WTC11 (cell line): ENCODE measurements at regions not wholly inside any gene's neighbourhood (a gene's known extent, or its start where the extent isn't known, plus 50 kb on each side); places are given as distances from the start of the nearest gene placed in this dataset.

Experiments used
- ATAC-seq: fragments of 200-7000 bp; cut with Tn5 transposase; 2 replicates; pipeline ENCODE4 v1.10.0; 2021; ENCODE audit warnings: mild to moderate bottlenecking, moderate library complexity
- CTCF ChIA-PET: fragments of 300-600 bp; sonication (Branson Sonifier 250); formaldehyde crosslinking; loops from one replicate; lab custom pipeline; 2021; ENCODE audit warnings: antibody characterized with exemption; lab: Charles Lee
- POLR2A ChIA-PET: fragments of 350-600 bp; sonication (Branson Sonifier 250); formaldehyde crosslinking; loops from one replicate; lab custom pipeline; 2021; ENCODE audit warnings: antibody characterized with exemption; lab: Charles Lee
- DNase-seq: peaks from one replicate; pipeline ENCODE4 v3.0.0; 2021; ENCODE audit warnings: low spot score
- H3K27ac Mint-ChIP-seq: 2 replicates; pipeline ENCODE4 v1.8.0; 2021; ENCODE audit warnings: mixed read lengths
- H3K27me3 Mint-ChIP-seq: 2 replicates; pipeline ENCODE4 v1.8.0; 2021; ENCODE audit warnings: low read depth, mild to moderate bottlenecking, moderate library complexity, mixed read lengths
- H3K36me3 Mint-ChIP-seq: 2 replicates; pipeline ENCODE4 v1.8.0; 2021; ENCODE audit warnings: mixed read lengths
- H3K4me1 Mint-ChIP-seq: 2 replicates; pipeline ENCODE4 v1.8.0; 2022; ENCODE audit warnings: mixed read lengths
- H3K4me3 Mint-ChIP-seq: 2 replicates; pipeline ENCODE4 v1.8.0; 2021; ENCODE audit warnings: mild to moderate bottlenecking, moderate library complexity, mixed read lengths
- H3K9me3 Mint-ChIP-seq: 2 replicates; pipeline ENCODE4 v1.8.0; 2021; ENCODE audit warnings: mixed read lengths
- ATF2 ChIP-seq: sonication (generic); formaldehyde crosslinking; IDR thresholded peaks from 2 replicates; pipeline ENCODE4 v1.8.1; 2022; ENCODE audit warnings: low read depth, missing genetic modification reagents, borderline replicate concordance
- ATF3 ChIP-seq: sonication (generic); formaldehyde crosslinking; conservative IDR thresholded peaks from 2 replicates; pipeline ENCODE4 v1.8.1; 2022; ENCODE audit warnings: mild to moderate bottlenecking, missing genetic modification reagents
- CDX4 ChIP-seq: fragments of 250-450 bp; sonication (Bioruptor Pico); IDR thresholded peaks from 2 replicates; pipeline ENCODE4 v1.9.0; 2021; ENCODE audit warnings: moderate library complexity, mild to moderate bottlenecking, inconsistent platforms, borderline replicate concordance
- CREM ChIP-seq: sonication (generic); formaldehyde crosslinking; IDR thresholded peaks from 2 replicates; pipeline ENCODE4 v1.8.1; 2022; ENCODE audit warnings: mild to moderate bottlenecking, missing genetic modification reagents, moderate library complexity
- E2F5 ChIP-seq: sonication (generic); formaldehyde crosslinking; IDR thresholded peaks from 2 replicates; pipeline ENCODE4 v1.8.1; 2022; ENCODE audit warnings: mild to moderate bottlenecking, moderate library complexity, missing genetic modification reagents
- ESRRA ChIP-seq: sonication (generic); formaldehyde crosslinking; IDR thresholded peaks from 2 replicates; pipeline ENCODE4 v1.8.1; 2022; ENCODE audit warnings: mild to moderate bottlenecking, missing genetic modification reagents, borderline replicate concordance
- FOXJ3 ChIP-seq: sonication (generic); formaldehyde crosslinking; IDR thresholded peaks from 2 replicates; pipeline ENCODE4 v1.9.0; 2021; ENCODE audit warnings: missing genetic modification reagents, mild to moderate bottlenecking, borderline replicate concordance
- FOXK1 ChIP-seq: sonication (generic); formaldehyde crosslinking; IDR thresholded peaks from 2 replicates; pipeline ENCODE4 v1.8.0; 2022; ENCODE audit warnings: mild to moderate bottlenecking, moderate library complexity, missing genetic modification reagents
- GRHL2 ChIP-seq: fragments of 250-450 bp; sonication (Bioruptor Pico); IDR thresholded peaks from 2 replicates; pipeline ENCODE4 v1.8.0; 2022; ENCODE audit warnings: mild to moderate bottlenecking, moderate library complexity; ENCODE audit not compliant: insufficient replicate concordance, severe bottlenecking
- KAT7 ChIP-seq: sonication (generic); formaldehyde crosslinking; IDR thresholded peaks from 2 replicates; pipeline ENCODE4 v1.8.1; 2023; ENCODE audit warnings: missing genetic modification reagents, mild to moderate bottlenecking, borderline replicate concordance
- MAX ChIP-seq: sonication (generic); formaldehyde crosslinking; IDR thresholded peaks from 2 replicates; pipeline ENCODE4 v1.8.0; 2022; ENCODE audit warnings: mild to moderate bottlenecking, missing genetic modification reagents
- NR2C2 ChIP-seq: sonication (generic); formaldehyde crosslinking; IDR thresholded peaks from 2 replicates; pipeline ENCODE4 v1.8.0; 2022; ENCODE audit warnings: mild to moderate bottlenecking, missing genetic modification reagents
- NR3C1 ChIP-seq: sonication (generic); formaldehyde crosslinking; conservative IDR thresholded peaks from 2 replicates; pipeline ENCODE4 v1.8.1; 2023; ENCODE audit warnings: low read depth, mild to moderate bottlenecking, missing genetic modification reagents
- PRRX2 ChIP-seq: fragments of 250-450 bp; sonication (Bioruptor Pico); IDR thresholded peaks from 2 replicates; pipeline ENCODE4 v1.8.0; 2021; ENCODE audit warnings: mild to moderate bottlenecking
- RELA ChIP-seq: sonication (generic); formaldehyde crosslinking; IDR thresholded peaks from 2 replicates; pipeline ENCODE4 v1.8.1; 2022; ENCODE audit warnings: missing genetic modification reagents, mild to moderate bottlenecking, borderline replicate concordance
- SP1 ChIP-seq: sonication (generic); formaldehyde crosslinking; conservative IDR thresholded peaks from 2 replicates; pipeline ENCODE4 v1.8.1; 2022; ENCODE audit warnings: missing genetic modification reagents
- STAT6 ChIP-seq: sonication (generic); formaldehyde crosslinking; conservative IDR thresholded peaks from 2 replicates; pipeline ENCODE4 v1.8.1; 2023; ENCODE audit warnings: mild to moderate bottlenecking, low read depth, missing genetic modification reagents, moderate library complexity
- ZBTB21 ChIP-seq: sonication (generic); formaldehyde crosslinking; IDR thresholded peaks from 2 replicates; pipeline ENCODE4 v1.8.1; 2023; ENCODE audit warnings: mild to moderate bottlenecking, missing genetic modification reagents, borderline replicate concordance
- ZNF232 ChIP-seq: sonication (generic); formaldehyde crosslinking; IDR thresholded peaks from 2 replicates; pipeline ENCODE4 v1.8.0; 2022; ENCODE audit warnings: mild to moderate bottlenecking, missing genetic modification reagents
- ZNF281 ChIP-seq: sonication (generic); formaldehyde crosslinking; IDR thresholded peaks from 2 replicates; pipeline ENCODE4 v1.8.0; 2023; ENCODE audit warnings: mild to moderate bottlenecking, missing genetic modification reagents
- ZNF396 ChIP-seq: fragments of 250-450 bp; sonication (Bioruptor Pico); IDR thresholded peaks from 2 replicates; pipeline ENCODE4 v1.8.0; 2021; ENCODE audit warnings: mild to moderate bottlenecking, moderate library complexity, borderline replicate concordance
- ZNF416 ChIP-seq: fragments of 250-450 bp; sonication (Bioruptor Pico); IDR thresholded peaks from 2 replicates; pipeline ENCODE4 v1.9.0; 2021; ENCODE audit warnings: mild to moderate bottlenecking, inconsistent platforms
- TF ChIP-seq, protein P1 (sequence below): sonication (generic); formaldehyde crosslinking; IDR thresholded peaks from 2 replicates; pipeline ENCODE4 v1.8.0; 2023; ENCODE audit warnings: missing genetic modification reagents
- TF ChIP-seq, protein P2 (sequence below): sonication (generic); formaldehyde crosslinking; IDR thresholded peaks from 2 replicates; pipeline ENCODE4 v1.8.1; 2023; ENCODE audit warnings: mild to moderate bottlenecking, missing genetic modification reagents, moderate library complexity
- TF ChIP-seq, protein P3 (sequence below): sonication (generic); formaldehyde crosslinking; IDR thresholded peaks from 2 replicates; pipeline ENCODE4 v1.8.0; 2022; ENCODE audit warnings: mild to moderate bottlenecking, missing genetic modification reagents

DNA sequence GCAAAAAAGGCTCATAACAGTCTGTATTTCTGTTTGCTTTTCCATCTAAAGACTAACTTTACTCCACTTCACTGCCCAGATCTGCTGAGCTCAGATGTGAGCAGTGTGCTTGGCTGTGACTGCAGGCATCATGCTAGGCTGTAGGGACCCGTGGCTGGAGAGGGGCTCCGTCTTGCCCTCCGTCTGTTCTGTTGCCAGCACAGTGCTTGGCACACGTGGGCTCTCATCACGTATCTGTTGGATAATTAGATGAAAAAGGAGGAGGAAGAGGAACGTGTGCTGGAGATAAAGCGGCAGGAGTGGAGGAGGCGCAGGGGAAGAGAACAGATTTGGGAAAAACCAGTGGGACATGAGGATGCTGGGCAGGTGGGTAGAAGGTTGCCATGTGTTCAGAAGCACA, 57.6 kb upstream of the IER3 start:
- POLR2A ChIA-PET = interaction anchor here (1.1 kb wide), 1 partner anchor 56 kb away, joined by 3 read pairs; no protein-coding TSS in a partner anchor
- TF ChIP-seq ZNF232 (CRISPR knock-in tag) = no peak
- TF ChIP-seq, protein P1, sequence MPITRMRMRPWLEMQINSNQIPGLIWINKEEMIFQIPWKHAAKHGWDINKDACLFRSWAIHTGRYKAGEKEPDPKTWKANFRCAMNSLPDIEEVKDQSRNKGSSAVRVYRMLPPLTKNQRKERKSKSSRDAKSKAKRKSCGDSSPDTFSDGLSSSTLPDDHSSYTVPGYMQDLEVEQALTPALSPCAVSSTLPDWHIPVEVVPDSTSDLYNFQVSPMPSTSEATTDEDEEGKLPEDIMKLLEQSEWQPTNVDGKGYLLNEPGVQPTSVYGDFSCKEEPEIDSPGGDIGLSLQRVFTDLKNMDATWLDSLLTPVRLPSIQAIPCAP (CRISPR knock-in tag) = no peak
- TF ChIP-seq ESRRA (CRISPR knock-in tag) = no peak
- TF ChIP-seq FOXJ3 = no peak
- TF ChIP-seq ZBTB21 (CRISPR knock-in tag) = no peak
- no peak for TF ChIP-seq ZNF396 (CRISPR knock-in tag)
- no peak for TF ChIP-seq MAX (CRISPR knock-in tag)
- TF ChIP-seq STAT6 (CRISPR knock-in tag) = no peak
- no peak for TF ChIP-seq CDX4 (CRISPR knock-in tag)
- TF ChIP-seq GRHL2 = no peak
- TF ChIP-seq, protein P2, sequence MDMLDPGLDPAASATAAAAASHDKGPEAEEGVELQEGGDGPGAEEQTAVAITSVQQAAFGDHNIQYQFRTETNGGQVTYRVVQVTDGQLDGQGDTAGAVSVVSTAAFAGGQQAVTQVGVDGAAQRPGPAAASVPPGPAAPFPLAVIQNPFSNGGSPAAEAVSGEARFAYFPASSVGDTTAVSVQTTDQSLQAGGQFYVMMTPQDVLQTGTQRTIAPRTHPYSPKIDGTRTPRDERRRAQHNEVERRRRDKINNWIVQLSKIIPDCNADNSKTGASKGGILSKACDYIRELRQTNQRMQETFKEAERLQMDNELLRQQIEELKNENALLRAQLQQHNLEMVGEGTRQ (CRISPR knock-in tag) = no peak
- TF ChIP-seq PRRX2 (CRISPR knock-in tag) = no peak
- no peak for TF ChIP-seq ATF3
- no peak for TF ChIP-seq SP1 (CRISPR knock-in tag)
- TF ChIP-seq RELA (CRISPR knock-in tag) = no peak
- H3K9me3 Mint-ChIP-seq = peaks cover 14% of the 10 kb centered on the region
- H3K36me3 Mint-ChIP-seq = no peaks in the 10 kb centered on the region
- DNase-seq (no peak), ATAC-seq (no peak)
- no peaks in the 10 kb centered on the region for H3K4me1 Mint-ChIP-seq
- H3K4me3 Mint-ChIP-seq = no peak overlapping the region
- CTCF ChIA-PET = interaction anchor here (1.4 kb wide), 1 partner anchor 9 kb away, joined by 3 read pairs; no protein-coding TSS in a partner anchor
- no peak overlapping the region for H3K27ac Mint-ChIP-seq
- H3K27me3 Mint-ChIP-seq = no peaks in the 10 kb centered on the region

GRCh38 chr6:30800871-30801270, 56.5 kb upstream of the IER3 start:
- Mint-ChIP-seq H3K27ac (no peak overlapping the region), H3K4me3 (no peak overlapping the region), H3K9me3 (peaks cover 8% of the 10 kb centered on the region), H3K4me1 (no peaks in the 10 kb centered on the region), H3K27me3 (0 out of 2 replicates have a peak, but pooled peaks cover 2% of the 10 kb centered on the region), H3K36me3 (no peaks in the 10 kb centered on the region)
- ATAC-seq (no peak), DNase-seq (no peak)
- ChIA-PET POLR2A (no interaction called here), CTCF (interaction anchor here (1.4 kb wide), 1 partner anchor 10 kb away, joined by 3 read pairs; no protein-coding TSS in a partner anchor)
- TF ChIP-seq ZNF281 (CRISPR knock-in tag) (no peak), ZNF416 (CRISPR knock-in tag) (no peak), CREM (no peak), NR3C1 (CRISPR knock-in tag) (no peak), KAT7 (CRISPR knock-in tag) (no peak), FOXK1 (no peak), NR2C2 (CRISPR knock-in tag) (no peak), ATF2 (CRISPR knock-in tag) (no peak), E2F5 (CRISPR knock-in tag) (no peak)
- TF ChIP-seq, protein P3, sequence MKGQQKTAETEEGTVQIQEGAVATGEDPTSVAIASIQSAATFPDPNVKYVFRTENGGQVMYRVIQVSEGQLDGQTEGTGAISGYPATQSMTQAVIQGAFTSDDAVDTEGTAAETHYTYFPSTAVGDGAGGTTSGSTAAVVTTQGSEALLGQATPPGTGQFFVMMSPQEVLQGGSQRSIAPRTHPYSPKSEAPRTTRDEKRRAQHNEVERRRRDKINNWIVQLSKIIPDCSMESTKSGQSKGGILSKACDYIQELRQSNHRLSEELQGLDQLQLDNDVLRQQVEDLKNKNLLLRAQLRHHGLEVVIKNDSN = no peak
